Bronchial epithelial cell (primary cell): ENCODE measurements at regions not wholly inside any gene's neighbourhood (a gene's known extent, or its start where the extent isn't known, plus 50 kb on each side); places are given as distances from the start of the nearest gene placed in this dataset.

Experiments used
- DNase-seq: peaks from one replicate; pipeline ENCODE4 v3.0.0-alpha.2; 2010; ENCODE audit warnings: low read depth
- FAIRE-seq: peaks from 2 replicates; lab custom pipeline; 2011; peaks lifted over from hg19 to GRCh38; lab: Jason Lieb, UNC
- H3K27me3 ChIP-seq: 2 replicates; pipeline ENCODE4 v1.5.1; 2011; ENCODE audit warnings: low read length; ENCODE audit not compliant: control insufficient read depth, insufficient read depth
- H3K36me3 ChIP-seq: 2 replicates; pipeline ENCODE4 v1.5.1; 2011; ENCODE audit warnings: low read length; ENCODE audit not compliant: control insufficient read depth, insufficient read depth
- H3K4me3 ChIP-seq: 2 replicates; pipeline ENCODE4 v1.5.1; 2011; ENCODE audit warnings: mild to moderate bottlenecking, low read depth, low read length, control low read depth
- TF ChIP-seq, protein P1 (sequence below): IDR thresholded peaks from 2 replicates; pipeline ENCODE4 v1.5.1; 2011; ENCODE audit warnings: mild to moderate bottlenecking, moderate library complexity, low read length, control low read depth, inconsistent platforms; ENCODE audit not compliant: insufficient read depth, severe bottlenecking

DNA sequence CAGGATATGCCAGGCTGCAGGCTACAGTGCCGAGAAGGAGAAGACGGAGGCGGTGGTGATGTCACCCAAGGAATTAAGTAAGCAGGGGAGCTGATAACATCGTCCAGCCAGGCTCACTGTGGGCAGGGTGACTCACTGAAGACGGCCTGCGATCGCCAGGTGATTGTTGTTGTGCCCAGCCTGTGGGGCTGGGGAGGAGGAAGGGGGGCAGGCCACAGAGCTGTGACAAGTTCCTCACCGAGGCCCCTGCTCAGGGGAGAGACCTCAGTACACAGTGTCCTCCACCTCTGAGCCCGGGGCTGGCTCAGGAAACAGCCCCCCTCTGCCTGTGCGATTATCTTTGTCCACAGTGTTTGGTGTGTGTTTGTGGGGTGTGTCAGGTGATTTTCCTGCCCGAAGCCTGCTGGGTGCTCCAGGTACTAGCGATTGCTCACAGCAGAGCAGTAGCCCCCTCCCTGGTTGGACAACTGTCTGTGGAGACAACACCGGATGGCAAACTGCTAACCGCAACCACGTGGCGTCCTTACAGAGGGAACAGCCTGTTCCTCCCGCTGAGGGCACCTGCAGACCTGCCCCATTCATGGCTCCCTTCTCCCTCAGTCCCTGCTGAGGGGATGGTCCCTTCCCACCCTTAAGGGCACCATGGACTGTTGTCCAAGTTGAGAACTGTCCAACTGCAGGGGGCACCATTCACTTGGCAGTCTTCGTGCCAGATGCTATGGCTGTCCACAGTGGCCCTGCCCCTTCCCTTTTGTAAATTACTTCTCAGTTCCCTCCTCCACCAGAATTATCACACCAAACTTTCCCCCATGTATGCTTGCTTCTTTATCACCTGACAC, 95.1 kb downstream of the ZFP36L2 start:
- TF ChIP-seq, protein P1, sequence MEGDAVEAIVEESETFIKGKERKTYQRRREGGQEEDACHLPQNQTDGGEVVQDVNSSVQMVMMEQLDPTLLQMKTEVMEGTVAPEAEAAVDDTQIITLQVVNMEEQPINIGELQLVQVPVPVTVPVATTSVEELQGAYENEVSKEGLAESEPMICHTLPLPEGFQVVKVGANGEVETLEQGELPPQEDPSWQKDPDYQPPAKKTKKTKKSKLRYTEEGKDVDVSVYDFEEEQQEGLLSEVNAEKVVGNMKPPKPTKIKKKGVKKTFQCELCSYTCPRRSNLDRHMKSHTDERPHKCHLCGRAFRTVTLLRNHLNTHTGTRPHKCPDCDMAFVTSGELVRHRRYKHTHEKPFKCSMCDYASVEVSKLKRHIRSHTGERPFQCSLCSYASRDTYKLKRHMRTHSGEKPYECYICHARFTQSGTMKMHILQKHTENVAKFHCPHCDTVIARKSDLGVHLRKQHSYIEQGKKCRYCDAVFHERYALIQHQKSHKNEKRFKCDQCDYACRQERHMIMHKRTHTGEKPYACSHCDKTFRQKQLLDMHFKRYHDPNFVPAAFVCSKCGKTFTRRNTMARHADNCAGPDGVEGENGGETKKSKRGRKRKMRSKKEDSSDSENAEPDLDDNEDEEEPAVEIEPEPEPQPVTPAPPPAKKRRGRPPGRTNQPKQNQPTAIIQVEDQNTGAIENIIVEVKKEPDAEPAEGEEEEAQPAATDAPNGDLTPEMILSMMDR, result peak; percentile 46
- peak; percentile 23 for FAIRE-seq
- DNase-seq, result peak; percentile 94
- Histone ChIP-seq H3K4me3 (no peak overlapping the region), H3K27me3 (no peaks in the 10 kb centered on the region), H3K36me3 (no peaks in the 10 kb centered on the region)

DNA sequence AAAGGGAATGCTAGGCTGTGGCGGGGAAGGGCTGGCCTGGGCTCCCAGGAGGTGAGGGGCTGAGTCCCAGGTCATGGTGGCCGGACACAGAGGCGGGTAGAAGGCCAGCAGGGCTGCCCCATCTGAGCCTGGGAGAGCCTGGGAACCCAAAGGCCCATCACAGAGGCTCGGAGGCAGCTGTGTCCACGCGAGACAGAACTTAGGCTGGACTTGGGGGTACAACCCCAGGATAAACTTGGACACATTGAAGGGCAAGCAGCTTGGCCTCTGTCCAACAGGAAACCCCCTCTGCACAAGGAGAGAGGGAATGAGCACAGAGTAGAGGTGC, 95.9 kb downstream of the ZFP36L2 start:
- TF ChIP-seq, protein P1, result no peak
- Histone ChIP-seq H3K27me3 (no peaks in the 10 kb centered on the region), H3K36me3 (no peaks in the 10 kb centered on the region), H3K4me3 (no peak overlapping the region)
- no peak for FAIRE-seq
- no peak for DNase-seq

DNA sequence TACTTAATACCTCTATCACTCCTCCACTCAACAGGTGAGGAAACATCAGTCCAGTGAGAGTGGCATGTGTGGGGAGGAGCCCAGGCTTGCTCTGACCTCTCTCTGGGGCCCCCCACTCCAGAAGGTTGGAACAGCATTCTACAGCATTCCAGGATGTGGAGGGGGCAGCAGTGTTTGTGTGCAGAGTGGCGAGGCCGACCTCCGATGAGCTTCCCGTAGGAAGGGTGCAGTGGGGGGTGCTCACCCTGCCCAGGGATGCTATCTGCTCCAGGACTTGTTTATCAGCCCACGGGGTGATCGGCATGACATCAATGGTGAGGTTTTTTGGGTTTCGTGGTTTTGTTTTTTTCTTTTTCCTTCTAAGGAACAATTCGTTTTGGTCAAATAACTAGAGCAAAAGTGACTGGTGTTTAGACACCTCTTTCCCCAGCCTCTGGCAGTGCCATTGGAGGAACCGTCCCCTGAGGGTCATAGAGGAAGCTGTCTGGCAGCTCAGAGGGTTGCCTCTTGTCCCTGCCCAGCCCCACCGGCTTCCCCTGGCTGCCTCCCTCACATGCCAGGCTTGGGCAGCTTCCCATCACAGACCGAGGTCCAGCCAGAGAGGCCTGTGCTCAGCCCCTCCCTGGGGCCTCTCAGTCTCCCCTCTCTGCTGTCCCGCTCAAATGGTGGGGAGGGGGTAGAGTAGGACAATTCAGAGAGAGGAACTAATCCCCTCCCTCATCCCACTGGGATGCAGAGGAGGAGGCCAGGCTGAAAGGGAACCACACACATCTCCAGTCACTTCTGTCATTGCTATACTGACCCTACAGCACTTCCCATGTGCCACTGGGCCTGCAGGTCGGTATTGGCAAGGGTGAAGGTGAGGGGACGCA, 96.5 kb downstream of the ZFP36L2 start:
- Histone ChIP-seq H3K27me3 (no peaks in the 10 kb centered on the region), H3K4me3 (no peak overlapping the region), H3K36me3 (no peaks in the 10 kb centered on the region)
- no peak for DNase-seq
- TF ChIP-seq, protein P1, result no peak
- FAIRE-seq, result no peak

DNA sequence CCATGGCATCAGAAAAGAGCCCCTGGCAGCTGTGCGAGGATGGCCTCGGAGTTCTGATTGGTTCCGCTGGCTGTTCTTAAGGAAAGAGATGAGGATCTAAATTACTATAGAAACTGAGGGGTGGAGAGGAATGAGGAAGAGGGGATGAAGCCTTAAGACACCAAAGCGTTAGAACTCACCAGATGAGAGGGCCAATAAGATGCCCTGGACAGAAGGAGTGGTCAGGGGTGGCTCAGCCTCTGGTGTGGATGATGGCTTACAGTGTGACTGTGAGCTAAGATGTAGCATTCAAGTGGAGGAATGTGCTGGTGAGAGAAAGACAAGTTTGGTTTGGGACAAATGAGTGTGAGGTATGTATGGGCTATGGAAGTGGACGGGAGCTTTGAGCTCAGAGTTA, 97.8 kb downstream of the ZFP36L2 start:
- no peak overlapping the region for H3K4me3 ChIP-seq
- DNase-seq, result no peak
- no peaks in the 10 kb centered on the region for H3K36me3 ChIP-seq
- TF ChIP-seq, protein P1, result no peak
- no peak for FAIRE-seq
- H3K27me3 ChIP-seq, result no peaks in the 10 kb centered on the region

DNA sequence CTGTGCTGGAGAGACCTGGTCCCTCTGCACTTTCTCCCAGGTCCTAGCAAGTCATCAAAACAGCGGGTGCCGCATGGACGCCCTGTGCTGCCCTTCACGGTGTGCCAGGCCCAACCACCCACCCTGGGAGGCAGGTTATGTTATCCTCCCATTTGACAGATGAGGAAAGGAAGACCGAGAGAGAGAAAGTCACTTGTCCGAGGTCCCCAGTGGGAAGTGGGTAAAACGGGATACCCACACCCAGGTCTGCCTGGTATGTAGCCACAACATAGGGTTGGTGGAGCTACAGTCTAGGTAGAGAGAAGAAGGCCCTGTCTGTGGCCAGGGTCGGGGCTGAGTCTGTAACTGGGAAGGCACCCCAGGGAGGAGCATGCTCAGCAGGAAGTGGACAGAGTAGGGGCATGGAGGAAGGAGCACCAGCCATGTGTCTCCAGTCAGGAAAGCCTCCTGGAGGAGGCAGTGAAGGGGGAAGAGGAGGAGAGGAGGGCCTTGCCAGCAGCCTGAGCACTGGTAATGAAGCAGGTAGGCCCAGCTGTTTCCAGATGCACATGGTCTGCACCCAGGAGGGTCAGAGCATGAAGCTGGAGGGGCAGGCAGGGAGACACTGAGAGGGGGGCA, 98.4 kb downstream of the ZFP36L2 start:
- Histone ChIP-seq H3K36me3 (no peaks in the 10 kb centered on the region), H3K27me3 (no peaks in the 10 kb centered on the region), H3K4me3 (no peak overlapping the region)
- DNase-seq, result no peak
- no peak for FAIRE-seq
- TF ChIP-seq, protein P1, result no peak
